Panc1 (cell line): ENCODE measurements at regions not wholly inside any gene's neighbourhood (a gene's known extent, or its start where the extent isn't known, plus 50 kb on each side); places are given as distances from the start of the nearest gene placed in this dataset.

Experiments
- POLR2AphosphoS5 ChIP-seq: IDR thresholded peaks from 2 replicates; pipeline ENCODE4 v1.6.1; 2012; ENCODE audit warnings: mild to moderate bottlenecking, low read depth, low read length, moderate library complexity
- TF ChIP-seq, protein P1 (sequence below): fragments of 450-650 bp; IDR thresholded peaks from 2 replicates; pipeline ENCODE4 v1.5.1; 2017; ENCODE audit warnings: mild to moderate bottlenecking

DNA sequence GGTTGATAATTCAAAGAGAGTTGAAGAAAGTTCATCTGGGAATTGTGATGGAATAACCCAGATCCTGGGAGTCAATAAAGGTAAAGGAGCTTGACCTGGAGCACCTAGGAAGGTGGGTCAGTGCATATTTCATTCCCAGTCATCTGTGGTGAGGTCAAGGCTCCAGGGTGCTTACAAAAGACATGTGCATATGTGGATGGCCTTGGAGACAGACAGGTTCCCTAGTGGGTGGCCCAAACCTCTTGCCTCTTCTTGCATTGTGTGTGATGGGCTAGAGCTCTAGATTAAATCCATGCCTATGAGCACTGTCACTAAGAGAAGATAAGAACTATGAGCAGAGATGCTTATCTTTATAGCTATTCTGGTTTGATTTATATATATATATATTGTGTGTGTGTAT, 75.5 kb upstream of the CISTR start:
- TF ChIP-seq, protein P1, sequence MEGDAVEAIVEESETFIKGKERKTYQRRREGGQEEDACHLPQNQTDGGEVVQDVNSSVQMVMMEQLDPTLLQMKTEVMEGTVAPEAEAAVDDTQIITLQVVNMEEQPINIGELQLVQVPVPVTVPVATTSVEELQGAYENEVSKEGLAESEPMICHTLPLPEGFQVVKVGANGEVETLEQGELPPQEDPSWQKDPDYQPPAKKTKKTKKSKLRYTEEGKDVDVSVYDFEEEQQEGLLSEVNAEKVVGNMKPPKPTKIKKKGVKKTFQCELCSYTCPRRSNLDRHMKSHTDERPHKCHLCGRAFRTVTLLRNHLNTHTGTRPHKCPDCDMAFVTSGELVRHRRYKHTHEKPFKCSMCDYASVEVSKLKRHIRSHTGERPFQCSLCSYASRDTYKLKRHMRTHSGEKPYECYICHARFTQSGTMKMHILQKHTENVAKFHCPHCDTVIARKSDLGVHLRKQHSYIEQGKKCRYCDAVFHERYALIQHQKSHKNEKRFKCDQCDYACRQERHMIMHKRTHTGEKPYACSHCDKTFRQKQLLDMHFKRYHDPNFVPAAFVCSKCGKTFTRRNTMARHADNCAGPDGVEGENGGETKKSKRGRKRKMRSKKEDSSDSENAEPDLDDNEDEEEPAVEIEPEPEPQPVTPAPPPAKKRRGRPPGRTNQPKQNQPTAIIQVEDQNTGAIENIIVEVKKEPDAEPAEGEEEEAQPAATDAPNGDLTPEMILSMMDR, result no peak
- no peak for TF ChIP-seq POLR2AphosphoS5
